Karpas-422 (cell line): ENCODE measurements at regions not wholly inside any gene's neighbourhood (a gene's known extent, or its start where the extent isn't known, plus 50 kb on each side); places are given as distances from the start of the nearest gene placed in this dataset.

Source experiments
- DNase-seq: peaks from one replicate; pipeline ENCODE4 v3.0.0-alpha.2; 2015
- H2AFZ ChIP-seq: fragments of 200-600 bp; sonication (generic); 2 replicates; pipeline ENCODE4 v1.6.1; 2014; ENCODE audit warnings: antibody characterized with exemption, low read length, mixed read lengths
- H3K27ac ChIP-seq: fragments of 200-600 bp; sonication (generic); 2 replicates; pipeline ENCODE4 v1.5.1; 2014; ENCODE audit warnings: mild to moderate bottlenecking, low read length, moderate library complexity
- H3K27me3 ChIP-seq: fragments of 200-600 bp; sonication (generic); 2 replicates; pipeline ENCODE4 v1.6.1; 2014; ENCODE audit warnings: low read length, mixed read lengths
- H3K36me3 ChIP-seq: fragments of 200-600 bp; sonication (generic); 2 replicates; pipeline ENCODE4 v1.6.1; 2014; ENCODE audit warnings: low read length, mixed read lengths; ENCODE audit not compliant: insufficient read depth
- H3K4me1 ChIP-seq: fragments of 200-600 bp; sonication (generic); 2 replicates; pipeline ENCODE4 v1.6.1; 2014; ENCODE audit warnings: mild to moderate bottlenecking, low read length, mixed read lengths
- H3K4me2 ChIP-seq: fragments of 200-600 bp; sonication (generic); 2 replicates; pipeline ENCODE4 v1.6.1; 2014; ENCODE audit warnings: low read length, low read depth, mild to moderate bottlenecking; ENCODE audit not compliant: poor library complexity, severe bottlenecking
- H3K4me3 ChIP-seq: fragments of 200-600 bp; sonication (generic); 2 replicates; pipeline ENCODE4 v1.5.1; 2014; ENCODE audit warnings: mild to moderate bottlenecking, antibody characterized with exemption, low read length, mixed read lengths
- H3K79me2 ChIP-seq: fragments of 200-600 bp; sonication (generic); 2 replicates; pipeline ENCODE4 v1.6.1; 2014; ENCODE audit warnings: mild to moderate bottlenecking, low read length, mixed read lengths
- H3K9ac ChIP-seq: fragments of 200-600 bp; sonication (generic); 2 replicates; pipeline ENCODE4 v1.6.0; 2014; ENCODE audit warnings: low read length
- H3K9me2 ChIP-seq: fragments of 200-600 bp; sonication (generic), shearing (Covaris generic); replicated peaks from 2 replicates; pipeline ENCODE4 v1.6.0; 2014; ENCODE audit warnings: mild to moderate bottlenecking, low read length, moderate library complexity; ENCODE audit not compliant: insufficient read depth
- H3K9me3 ChIP-seq: fragments of 300-700, 200-600 bp; sonication (generic); 2 replicates; pipeline ENCODE4 v1.6.1; 2014; ENCODE audit warnings: low read length, mixed read lengths
- H4K20me1 ChIP-seq: fragments of 200-600 bp; sonication (generic); 2 replicates; pipeline ENCODE4 v1.6.1; 2014; ENCODE audit warnings: mild to moderate bottlenecking, antibody characterized with exemption, low read length, low read depth; ENCODE audit not compliant: insufficient read depth

GRCh38 chr13:61654481-61654880 is 238.8 kb upstream of the PCDH20 start:
- H3K9me2 ChIP-seq = no peaks in the 10 kb centered on the region

GRCh38 chr13:61648547-61648946 is 232.9 kb upstream of the PCDH20 start:
- H3K36me3 ChIP-seq = no peaks in the 10 kb centered on the region
- H3K4me2 ChIP-seq = no peak overlapping the region
- no peaks in the 10 kb centered on the region for H3K9me3 ChIP-seq
- no peak overlapping the region for H3K27ac ChIP-seq
- no peaks in the 10 kb centered on the region for H4K20me1 ChIP-seq
- no peaks in the 10 kb centered on the region for H3K4me1 ChIP-seq
- no peaks in the 10 kb centered on the region for H3K79me2 ChIP-seq
- H3K9ac ChIP-seq = no peak overlapping the region
- H3K27me3 ChIP-seq = 0 out of 2 replicates have a peak, but pooled peaks cover 2% of the 10 kb centered on the region
- H3K4me3 ChIP-seq = no peak overlapping the region
- H2AFZ ChIP-seq = no peak overlapping the region
- no peak for DNase-seq
- no peaks in the 10 kb centered on the region for H3K9me2 ChIP-seq

More at GRCh38 chr13:61654481-61654880, 238.8 kb upstream of the PCDH20 start:
- Histone ChIP-seq H3K27me3 (no peaks in the 10 kb centered on the region), H3K27ac (no peak overlapping the region), H4K20me1 (no peaks in the 10 kb centered on the region), H3K4me3 (no peak overlapping the region), H3K9ac (no peak overlapping the region), H3K4me2 (no peak overlapping the region), H3K79me2 (no peaks in the 10 kb centered on the region), H3K4me1 (no peaks in the 10 kb centered on the region), H3K9me3 (no peaks in the 10 kb centered on the region), H2AFZ (no peak overlapping the region), H3K36me3 (no peaks in the 10 kb centered on the region)
- no peak for DNase-seq

- Histone ChIP-seq H3K36me3 (no peaks in the 10 kb centered on the region), H3K4me3 (no peak overlapping the region), H3K9ac (no peak overlapping the region), H3K27me3 (no peaks in the 10 kb centered on the region; the same call in 1 of the 2 replicates), H2AFZ (no peak overlapping the region), H3K9me3 (no peaks in the 10 kb centered on the region), H3K4me1 (no peaks in the 10 kb centered on the region), H3K27ac (no peak overlapping the region), H4K20me1 (no peaks in the 10 kb centered on the region), H3K9me2 (no peaks in the 10 kb centered on the region), H3K79me2 (no peaks in the 10 kb centered on the region), H3K4me2 (no peak overlapping the region)
- no peak for DNase-seq
Measured at GRCh38 chr13:61612192-61612591, 196.5 kb upstream of the PCDH20 start.

GRCh38 chr13:61608138-61608537 is 192.5 kb upstream of the PCDH20 start:
- no peak for DNase-seq
- Histone ChIP-seq H3K4me1 (no peaks in the 10 kb centered on the region), H2AFZ (no peak overlapping the region), H4K20me1 (no peaks in the 10 kb centered on the region), H3K36me3 (no peaks in the 10 kb centered on the region), H3K79me2 (no peaks in the 10 kb centered on the region), H3K27me3 (no peaks in the 10 kb centered on the region; the same call in 1 of the 2 replicates), H3K4me3 (no peak overlapping the region), H3K9ac (no peak overlapping the region), H3K27ac (no peak overlapping the region), H3K4me2 (no peak overlapping the region), H3K9me2 (no peaks in the 10 kb centered on the region), H3K9me3 (no peaks in the 10 kb centered on the region)

- no peak overlapping the region for H3K27ac ChIP-seq
- no peaks in the 10 kb centered on the region for H3K9me3 ChIP-seq
- H3K36me3 ChIP-seq = no peaks in the 10 kb centered on the region
- no peak overlapping the region for H3K4me3 ChIP-seq
- no peaks in the 10 kb centered on the region for H3K9me2 ChIP-seq
- no peak for DNase-seq
- H2AFZ ChIP-seq = no peak overlapping the region
- no peaks in the 10 kb centered on the region for H3K27me3 ChIP-seq
- H3K4me2 ChIP-seq = no peak overlapping the region
- no peak overlapping the region for H3K9ac ChIP-seq
- H3K4me1 ChIP-seq = no peaks in the 10 kb centered on the region
- no peaks in the 10 kb centered on the region for H3K79me2 ChIP-seq
- H4K20me1 ChIP-seq = no peaks in the 10 kb centered on the region
Measured at GRCh38 chr13:61600360-61601033, 184.8 kb upstream of the PCDH20 start.

GRCh38 chr13:61592489-61592888 is 176.8 kb upstream of the PCDH20 start:
- H3K4me3 ChIP-seq = no peak overlapping the region
- H3K4me1 ChIP-seq = peaks cover 4% of the 10 kb centered on the region
- H3K27me3 ChIP-seq = no peaks in the 10 kb centered on the region
- no peak overlapping the region for H3K9ac ChIP-seq
- H3K79me2 ChIP-seq = no peaks in the 10 kb centered on the region
- no peak for DNase-seq
- H3K27ac ChIP-seq = no peak overlapping the region
- H2AFZ ChIP-seq = no peak overlapping the region
- H3K4me2 ChIP-seq = no peak overlapping the region
- no peaks in the 10 kb centered on the region for H3K9me3 ChIP-seq
- no peaks in the 10 kb centered on the region for H3K36me3 ChIP-seq
- no peaks in the 10 kb centered on the region for H4K20me1 ChIP-seq
- no peaks in the 10 kb centered on the region for H3K9me2 ChIP-seq

- Histone ChIP-seq H2AFZ (no peak overlapping the region), H3K79me2 (no peaks in the 10 kb centered on the region), H3K9ac (no peak overlapping the region), H3K36me3 (no peaks in the 10 kb centered on the region), H3K9me3 (no peaks in the 10 kb centered on the region), H3K4me2 (no peak overlapping the region), H3K4me1 (no peaks in the 10 kb centered on the region), H3K27ac (no peak overlapping the region), H3K9me2 (no peaks in the 10 kb centered on the region), H3K4me3 (no peak overlapping the region), H3K27me3 (no peaks in the 10 kb centered on the region), H4K20me1 (no peaks in the 10 kb centered on the region)
- DNase-seq = no peak
Measured at GRCh38 chr13:61575973-61576372, 160.3 kb upstream of the PCDH20 start.

- no peak overlapping the region for H3K4me2 ChIP-seq
- DNase-seq = no peak
- H3K9me3 ChIP-seq = no peaks in the 10 kb centered on the region
- H3K36me3 ChIP-seq = no peaks in the 10 kb centered on the region
- H4K20me1 ChIP-seq = no peaks in the 10 kb centered on the region
- no peak overlapping the region for H3K4me3 ChIP-seq
- no peaks in the 10 kb centered on the region for H3K27me3 ChIP-seq
- no peaks in the 10 kb centered on the region for H3K9me2 ChIP-seq
- H3K4me1 ChIP-seq = no peaks in the 10 kb centered on the region
- H3K79me2 ChIP-seq = no peaks in the 10 kb centered on the region
- no peak overlapping the region for H3K9ac ChIP-seq
- H3K27ac ChIP-seq = no peak overlapping the region
- H2AFZ ChIP-seq = no peak overlapping the region
Measured at GRCh38 chr13:61563645-61564044, 148.0 kb upstream of the PCDH20 start.
